RPMI8226 (cell line): ENCODE measurements at regions not wholly inside any gene's neighbourhood (a gene's known extent, or its start where the extent isn't known, plus 50 kb on each side); places are given as distances from the start of the nearest gene placed in this dataset.

ENCODE experiments used
- DNase-seq: peaks from one replicate; pipeline ENCODE4 v3.0.0-alpha.2; 2015

GRCh38 chr3:67774676-67775075 is 120.3 kb upstream of the SUCLG2 start:
- DNase-seq: no peak

DNA sequence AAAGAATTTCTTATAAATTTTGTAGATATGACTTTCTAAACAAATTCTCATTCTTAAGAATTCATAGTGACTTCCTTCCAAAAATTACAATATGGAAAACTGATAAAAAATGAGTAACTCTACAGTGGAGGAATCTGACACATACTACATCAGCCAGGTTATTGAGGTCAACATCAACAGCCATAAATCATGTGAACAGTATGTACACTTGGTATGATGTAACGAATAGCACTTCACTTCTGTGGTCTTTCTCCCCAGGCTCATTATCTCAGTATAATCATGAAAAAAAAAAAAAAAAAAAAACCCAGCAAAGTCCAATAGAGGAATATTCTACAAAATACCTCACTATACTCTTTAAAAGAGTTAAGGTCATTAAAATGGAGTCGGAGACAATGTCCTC is 111.2 kb upstream of the SUCLG2 start:
- no peak for DNase-seq

GRCh38 chr3:67745296-67745695 is 90.9 kb upstream of the SUCLG2 start:
- DNase-seq: no peak

- DNase-seq: no peak
Measured at GRCh38 chr3:67744699-67745098, 90.3 kb upstream of the SUCLG2 start.

DNA sequence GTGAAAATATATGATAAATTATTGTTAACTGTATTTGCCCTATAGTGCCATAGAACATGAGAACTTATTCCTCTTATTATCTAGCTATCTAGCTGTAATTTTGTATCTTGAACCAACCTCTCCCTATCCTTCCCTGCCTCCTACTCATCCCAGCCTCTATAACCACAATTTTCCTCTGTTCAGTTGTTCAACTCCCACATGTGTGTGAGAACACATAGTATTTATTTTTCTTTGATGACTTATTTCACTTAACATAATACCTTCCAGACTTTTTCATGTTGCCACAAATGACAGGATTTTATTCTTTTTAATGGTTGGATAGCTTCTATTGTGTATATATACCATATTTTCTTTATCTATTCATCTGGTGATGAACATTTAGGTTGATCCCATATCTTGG is 85.4 kb upstream of the SUCLG2 start:
- no peak for DNase-seq

DNA sequence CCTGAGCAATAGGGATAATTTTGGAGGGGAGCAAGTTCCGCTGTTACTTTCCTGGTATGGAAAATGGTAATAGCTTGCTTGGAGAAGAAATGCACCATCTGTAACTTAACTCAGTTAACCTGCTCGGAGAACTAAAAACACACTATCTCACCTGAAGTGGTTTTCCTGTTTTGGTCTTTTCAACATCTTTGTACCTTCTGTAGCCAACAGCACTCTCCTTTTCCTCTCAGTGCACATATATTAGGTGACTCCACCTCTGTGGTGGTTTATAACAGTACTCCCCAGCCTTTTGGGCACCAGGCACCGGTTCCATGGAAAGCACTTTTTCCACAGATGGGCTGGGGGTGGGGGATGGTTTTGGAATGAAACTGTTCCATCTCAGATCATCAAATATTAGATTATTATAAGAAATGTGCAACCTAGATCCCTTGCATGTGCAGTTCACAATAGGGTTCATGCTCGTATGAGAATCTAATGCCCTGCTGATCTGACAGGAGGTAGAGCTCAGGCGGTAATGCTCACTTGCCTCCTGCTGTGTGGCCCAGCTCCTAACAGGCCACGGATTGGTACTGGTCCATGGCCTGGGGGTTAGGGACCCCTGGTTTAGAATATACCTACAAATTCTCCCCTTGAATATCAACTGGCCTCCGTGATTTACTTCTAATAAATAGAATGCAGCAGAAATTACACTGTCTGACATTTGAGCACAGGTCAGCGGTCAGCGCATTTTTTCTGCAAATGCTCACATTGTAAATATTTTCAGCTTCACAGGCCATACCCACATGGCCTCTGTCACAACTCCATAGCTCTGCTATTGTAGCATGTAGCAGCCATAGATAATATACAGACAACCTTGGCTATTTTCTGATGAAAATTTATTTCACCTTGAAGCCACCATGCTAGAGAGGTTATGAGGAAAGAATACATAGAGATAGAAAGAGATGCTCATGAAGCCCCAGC is 83.8 kb upstream of the SUCLG2 start:
- no peak for DNase-seq

GRCh38 chr3:67737140-67737539 is 82.7 kb upstream of the SUCLG2 start:
- no peak for DNase-seq

DNA sequence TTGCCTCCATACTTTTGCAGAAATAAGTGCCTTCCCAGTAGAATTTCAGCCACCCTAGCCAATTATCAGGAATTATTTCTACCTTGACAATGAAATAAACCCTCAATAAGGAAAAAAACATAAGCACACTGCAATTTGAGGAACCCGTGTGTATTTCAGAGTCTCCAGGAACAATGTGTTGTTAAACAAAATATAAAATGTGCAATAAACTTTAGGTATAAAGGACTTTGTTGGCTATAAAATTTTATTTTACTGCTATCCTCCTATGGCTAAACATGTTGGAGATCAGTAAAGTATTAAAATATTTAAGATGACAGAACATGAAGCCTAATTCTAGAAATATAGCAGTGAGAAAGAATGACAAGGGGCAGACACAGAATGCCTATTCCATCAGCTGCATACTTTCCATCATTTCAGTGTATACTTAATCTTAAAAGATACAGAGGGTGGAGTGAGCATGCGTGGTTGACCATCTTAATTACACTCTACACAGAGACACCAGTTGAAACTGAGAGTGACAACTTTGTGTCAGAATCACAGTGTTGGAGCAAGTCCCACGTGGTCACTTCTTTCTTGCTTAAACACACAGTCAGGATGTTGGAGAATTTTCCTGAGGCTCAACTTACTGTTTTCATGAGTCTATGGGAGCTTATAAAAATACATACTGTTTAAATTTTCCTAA is 79.0 kb upstream of the SUCLG2 start:
- no peak for DNase-seq

DNA sequence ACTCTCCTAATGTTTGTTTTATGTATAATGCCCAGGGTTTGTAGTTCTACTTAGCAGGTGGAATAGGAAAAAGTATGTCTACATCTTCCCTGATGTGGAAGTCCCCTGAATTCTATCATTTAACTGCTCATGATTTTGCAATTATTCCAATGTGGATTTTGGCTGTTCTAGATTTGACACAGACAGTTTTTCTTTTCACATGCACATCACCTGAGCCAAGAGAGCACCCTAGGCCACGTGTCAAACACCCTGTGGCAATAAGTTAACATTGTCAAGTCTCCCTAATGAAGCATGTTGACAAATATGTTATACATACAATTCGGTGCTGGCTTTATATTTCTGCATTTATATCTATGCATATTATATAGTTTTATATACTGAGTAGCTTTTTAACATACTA is 70.0 kb upstream of the SUCLG2 start:
- no peak for DNase-seq

GRCh38 chr3:67723863-67724262 is 69.5 kb upstream of the SUCLG2 start:
- DNase-seq: no peak

DNA sequence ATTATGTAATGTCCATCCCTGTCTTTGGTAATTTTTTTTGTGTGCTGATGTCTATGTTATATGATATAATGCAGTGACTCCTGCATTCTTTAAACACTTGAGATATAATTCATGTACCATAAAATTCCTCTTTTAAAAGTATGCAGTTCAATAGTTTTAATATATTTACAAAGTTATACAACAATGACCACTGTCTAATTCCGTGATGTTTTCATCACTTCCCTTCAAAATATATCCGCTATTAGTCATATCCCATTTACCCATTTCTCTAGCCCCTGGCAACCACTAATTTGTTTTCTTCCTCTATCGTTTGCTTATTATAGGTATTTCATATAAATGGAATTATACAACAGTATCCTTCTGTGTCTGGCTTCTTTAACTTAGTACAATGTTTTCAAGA is 64.9 kb upstream of the SUCLG2 start:
- DNase-seq: no peak

DNA sequence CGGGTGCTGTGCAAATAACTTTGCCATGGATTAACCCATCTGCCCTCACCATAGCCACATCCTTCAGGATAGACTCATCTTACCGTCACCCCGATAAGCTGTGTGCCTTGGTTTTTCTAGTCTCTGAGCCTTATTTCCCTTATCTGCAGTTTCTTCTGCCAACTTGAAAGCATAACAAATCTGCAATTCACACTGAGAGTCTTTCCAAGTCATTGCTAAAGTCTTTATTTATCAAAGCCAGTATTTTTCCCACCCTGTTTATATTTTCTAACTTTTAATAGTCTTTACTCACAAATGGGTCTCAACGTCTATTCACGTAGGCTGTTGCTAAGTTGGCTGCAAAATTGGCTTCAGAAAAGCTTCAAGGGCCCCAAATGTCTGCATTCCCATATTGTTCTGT is 61.6 kb upstream of the SUCLG2 start:
- DNase-seq: no peak

GRCh38 chr3:67713764-67714469 is 59.5 kb upstream of the SUCLG2 start:
- DNase-seq: no peak

GRCh38 chr3:67712259-67712658 is 57.8 kb upstream of the SUCLG2 start:
- DNase-seq: no peak

- no peak for DNase-seq
Measured at GRCh38 chr3:67710396-67710795, 56.0 kb upstream of the SUCLG2 start.

DNA sequence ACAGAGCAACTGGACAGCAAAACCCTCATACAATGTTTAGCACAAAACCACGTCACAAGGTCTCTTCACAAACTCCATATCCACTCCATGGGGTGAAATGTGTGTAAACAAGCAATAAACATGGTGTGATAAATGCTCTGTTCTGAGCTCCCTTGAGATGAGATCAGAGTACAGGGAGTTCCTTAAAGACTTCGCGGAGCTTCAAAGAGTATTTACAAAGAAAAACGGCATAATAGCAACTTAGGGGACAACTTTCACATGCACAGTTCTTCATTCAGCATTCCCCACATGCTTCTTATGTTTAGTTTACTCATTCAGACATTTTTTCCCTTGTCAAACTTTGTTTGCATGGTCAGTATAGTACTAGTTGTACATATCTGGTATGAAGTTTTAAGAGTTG is 52.5 kb upstream of the SUCLG2 start:
- DNase-seq: no peak

GRCh38 chr3:67704322-67704721 is 49.9 kb upstream of the SUCLG2 start:
- no peak for DNase-seq
